ENCODE measurements at regions not wholly inside any gene's neighbourhood (a gene's known extent, or its start where the extent isn't known, plus 50 kb on each side); places are given as distances from the start of the nearest gene placed in this dataset.

GRCh38 chr6:73985891-73986290 is 289.9 kb downstream of the CD109 start:
- intact Hi-C loops (cut with DNase I; ENCODE audit: low total_unique reads), result no loop called here
- no peak overlapping the region for H3K27ac ChIP-seq
- 27 to 54% (median 35%) methylated on average over 2 of the region's 2 CpGs for WGBS, 5 donors

DNA sequence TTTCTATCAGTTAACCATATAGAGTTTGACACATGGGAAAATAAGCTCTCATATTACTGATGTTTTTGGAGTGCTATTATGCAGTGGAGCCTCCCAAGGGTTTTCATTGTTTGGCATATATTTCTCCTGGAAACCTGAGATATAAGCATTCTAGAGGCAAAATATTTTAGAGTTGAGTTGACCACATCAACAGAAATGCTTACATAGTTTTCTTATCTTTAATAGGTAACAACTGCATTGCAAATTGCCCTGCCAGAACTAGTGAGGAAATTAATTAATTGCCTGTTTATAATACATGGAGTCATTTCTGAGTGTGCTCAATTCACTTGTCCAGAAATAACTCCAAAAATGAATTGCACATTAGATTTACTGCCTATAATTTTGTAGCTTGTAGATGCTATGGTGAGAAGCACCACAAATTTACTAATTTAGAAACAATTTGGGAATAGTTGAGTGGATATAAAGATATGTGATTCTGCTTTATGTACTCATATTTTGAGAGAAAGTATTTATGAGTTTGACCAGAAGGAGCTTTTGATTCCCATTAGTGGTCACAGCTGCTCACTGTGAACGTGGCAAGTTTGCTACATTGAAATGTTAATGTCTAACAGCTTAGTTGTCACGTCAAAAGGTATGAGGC is 288.7 kb downstream of the CD109 start:
- Histone ChIP-seq H3K4me1 (no peaks in the 10 kb centered on the region), H3K27ac (no peak overlapping the region), H3K36me3 (no peaks in the 10 kb centered on the region), H3K4me3 (no peak overlapping the region), H3K27me3 (replicated peaks in 1 of 7) (no peaks in the 10 kb centered on the region), H3K9me3 (peaks cover 0 to 5% (median 0%) of the 10 kb centered on the region in 8 donors)
- TF ChIP-seq CTCF (IDR thresholded peaks at IDR 0.05 in 8 of 11, conservative IDR thresholded peaks at IDR 0.05 in 3 of 11) (no peak), POLR2A (IDR thresholded peaks at IDR 0.05) (no peak), POLR2AphosphoS5 (IDR thresholded peaks at IDR 0.05) (no peak)
- DNase-seq, result no peak
- 52 to 75% (median 71%) methylated on average over 2 of the region's 2 CpGs for WGBS, 5 donors
- intact Hi-C loops (cut with DNase I; ENCODE audit: low total_unique reads), result no loop called here

More at GRCh38 chr6:73985891-73986290, 289.9 kb downstream of the CD109 start:
- TF ChIP-seq POLR2A (IDR thresholded peaks at IDR 0.05) (no peak), CTCF (IDR thresholded peaks at IDR 0.05 in 8 of 11, conservative IDR thresholded peaks at IDR 0.05 in 3 of 11) (no peak), POLR2AphosphoS5 (IDR thresholded peaks at IDR 0.05) (no peak)
- DNase-seq, result no peak
- Histone ChIP-seq H3K4me1 (no peaks in the 10 kb centered on the region), H3K4me3 (no peak overlapping the region), H3K27me3 (replicated peaks in 1 of 7) (no peaks in the 10 kb centered on the region), H3K36me3 (no peaks in the 10 kb centered on the region), H3K9me3 (peaks cover 0 to 7% (median 0%) of the 10 kb centered on the region in 8 donors)

GRCh38 chr6:73983367-73983766 is 287.4 kb downstream of the CD109 start:
- no peak for DNase-seq
- H3K4me1 ChIP-seq, result no peaks in the 10 kb centered on the region
- H3K27ac ChIP-seq, result no peak overlapping the region
- no peak for TF ChIP-seq POLR2A (IDR thresholded peaks at IDR 0.05)
- no peak for TF ChIP-seq CTCF (IDR thresholded peaks at IDR 0.05 in 8 of 11, conservative IDR thresholded peaks at IDR 0.05 in 3 of 11)
- no peak for TF ChIP-seq POLR2AphosphoS5 (IDR thresholded peaks at IDR 0.05)
- peaks cover 0 to 5% (median 0%) of the 10 kb centered on the region in 8 donors for H3K9me3 ChIP-seq
- no peaks in the 10 kb centered on the region for H3K36me3 ChIP-seq
- intact Hi-C loops (cut with DNase I; ENCODE audit: low total_unique reads), result no loop called here
- WGBS, 5 donors, result 61 to 81% (median 68%) methylated on average over 2 of the region's 2 CpGs
- no peak overlapping the region for H3K4me3 ChIP-seq
- no peaks in the 10 kb centered on the region for H3K27me3 ChIP-seq (replicated peaks in 1 of 7)

- Histone ChIP-seq H3K27me3 (replicated peaks in 1 of 7) (no peaks in the 10 kb centered on the region), H3K4me3 (no peak overlapping the region), H3K4me1 (no peaks in the 10 kb centered on the region), H3K9me3 (peaks cover 0 to 9% (median 0%) of the 10 kb centered on the region in 8 donors), H3K27ac (no peak overlapping the region), H3K36me3 (no peaks in the 10 kb centered on the region)
- TF ChIP-seq CTCF (IDR thresholded peaks at IDR 0.05 in 8 of 11, conservative IDR thresholded peaks at IDR 0.05 in 3 of 11) (no peak), POLR2A (IDR thresholded peaks at IDR 0.05) (no peak), POLR2AphosphoS5 (IDR thresholded peaks at IDR 0.05) (no peak)
- DNase-seq, result no peak
- intact Hi-C loops (cut with DNase I; ENCODE audit: low total_unique reads), result no loop called here
Measured at GRCh38 chr6:73980096-73980495, 284.1 kb downstream of the CD109 start.
